Endodermal cell (in vitro differentiated cells): ENCODE measurements at regions not wholly inside any gene's neighbourhood (a gene's known extent, or its start where the extent isn't known, plus 50 kb on each side); places are given as distances from the start of the nearest gene placed in this dataset.
A peak's percentile ranks its signal among the peaks of the same experiment; 100 is the strongest.

Source experiments
- DNase-seq: peaks from one replicate; pipeline ENCODE4 v3.0.0-alpha.2; 2017
- H3K27ac ChIP-seq: 2 replicates; pipeline ENCODE4 v1.5.1; 2013; ENCODE audit warnings: mild to moderate bottlenecking, low read depth, low read length, moderate library complexity
- H3K27me3 ChIP-seq: 2 replicates; pipeline ENCODE4 v1.6.1; 2013; ENCODE audit warnings: mild to moderate bottlenecking, low read length, moderate library complexity; ENCODE audit not compliant: insufficient read depth, control insufficient read depth, poor library complexity, severe bottlenecking
- H3K36me3 ChIP-seq: 2 replicates; pipeline ENCODE4 v1.7.0; 2013; ENCODE audit warnings: mild to moderate bottlenecking, low read length, moderate library complexity; ENCODE audit not compliant: control insufficient read depth, insufficient read depth
- H3K4me1 ChIP-seq: one replicate; pipeline ENCODE4 v1.7.0; 2013; ENCODE audit warnings: low read length; ENCODE audit not compliant: control insufficient read depth, insufficient read depth
- H3K4me3 ChIP-seq: 2 replicates; pipeline ENCODE4 v1.5.1; 2013; ENCODE audit warnings: mild to moderate bottlenecking, low read length, moderate library complexity
- H3K9ac ChIP-seq: 2 replicates; pipeline ENCODE4 v1.6.1; 2013; ENCODE audit warnings: mild to moderate bottlenecking, low read length, moderate library complexity; ENCODE audit not compliant: poor library complexity, severe bottlenecking; ENCODE audit errors: extremely low read depth
- H3K9me3 ChIP-seq: 2 replicates; pipeline ENCODE4 v1.6.1; 2013; ENCODE audit warnings: mild to moderate bottlenecking, low read length, moderate library complexity; ENCODE audit not compliant: control insufficient read depth
- H3K27ac Mint-ChIP-seq: 2 replicates; pipeline ENCODE4 v1.8.0; 2020; ENCODE audit warnings: mixed read lengths
- H3K27me3 Mint-ChIP-seq: 2 replicates; pipeline ENCODE4 v1.8.0; 2021; ENCODE audit warnings: mild to moderate bottlenecking, mixed read lengths; ENCODE audit not compliant: insufficient read depth
- H3K36me3 Mint-ChIP-seq: 2 replicates; pipeline ENCODE4 v1.8.0; 2020; ENCODE audit warnings: low read depth, mixed read lengths
- H3K4me1 Mint-ChIP-seq: 2 replicates; pipeline ENCODE4 v1.8.0; 2020; ENCODE audit warnings: mixed read lengths
- H3K4me3 Mint-ChIP-seq: 2 replicates; pipeline ENCODE4 v1.8.0; 2020; ENCODE audit warnings: mild to moderate bottlenecking, moderate library complexity, mixed read lengths
- H3K9me3 Mint-ChIP-seq: 2 replicates; pipeline ENCODE4 v1.8.0; 2020; ENCODE audit warnings: mild to moderate bottlenecking, mixed read lengths
- CTCF ChIP-seq: fragments of 200-600 bp; sonication (generic); conservative IDR thresholded peaks from 2 replicates; pipeline ENCODE4 v1.5.0; 2021; ENCODE audit warnings: antibody characterized with exemption, mild to moderate bottlenecking
- WGBS, 2 experiments: methylation state at CpG; one replicate each; pipeline versions ENCODE4 v1.1.5 to v1.1.7; 2013; ENCODE audit warnings: missing lambda C conversion rate in 2 of 2, mixed read lengths in 1 of 2; ENCODE audit not compliant: insufficient coverage in 1 of 2, insufficient read length in 1 of 2; 5-methylcytosine and 5-hydroxymethylcytosine counted together

- Mint-ChIP-seq H3K9me3 (no peaks in the 10 kb centered on the region), H3K4me3 (no peak overlapping the region), H3K27me3 (no peaks in the 10 kb centered on the region), H3K4me1 (peaks cover 2% of the 10 kb centered on the region), H3K36me3 (no peaks in the 10 kb centered on the region), H3K27ac (no peak overlapping the region)
- Histone ChIP-seq H3K36me3 (no peaks in the 10 kb centered on the region), H3K27me3 (no peaks in the 10 kb centered on the region), H3K4me1 (no peaks in the 10 kb centered on the region), H3K9ac (no peak overlapping the region), H3K27ac (no peak overlapping the region), H3K9me3 (no peaks in the 10 kb centered on the region), H3K4me3 (no peak overlapping the region)
- TF ChIP-seq CTCF = peak; percentile 91
- WGBS, 2 experiments = 61 to 68% methylated on average over 15 to 24 of the region's 24 CpGs
- peak; percentile 80 for DNase-seq
Measured at GRCh38 chr6:166775180-166775922, 148.3 kb upstream of the RPS6KA2 start.

DNA sequence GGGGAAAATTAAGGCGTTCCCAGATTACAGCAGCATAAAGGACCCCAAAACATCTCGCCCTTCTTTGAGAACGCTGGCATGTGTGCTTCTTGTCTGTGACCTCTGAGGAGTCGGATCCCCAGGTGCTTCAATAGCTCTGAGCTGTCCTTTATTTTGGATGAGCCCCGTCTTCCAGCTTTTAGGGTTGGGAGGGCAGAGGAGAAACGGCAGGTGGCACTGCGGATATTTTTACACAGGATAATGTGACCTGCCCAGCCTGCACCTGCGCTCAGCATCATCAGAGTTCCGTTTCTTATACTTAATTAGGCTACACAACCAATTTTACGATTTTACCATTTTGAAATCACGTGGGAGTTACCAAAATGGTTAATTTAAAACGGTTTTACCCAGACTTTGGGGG lies 147.7 kb upstream of the RPS6KA2 start:
- no peak for TF ChIP-seq CTCF
- H3K36me3 Mint-ChIP-seq = no peaks in the 10 kb centered on the region
- H3K27ac Mint-ChIP-seq = no peak overlapping the region
- no peaks in the 10 kb centered on the region for H3K4me1 ChIP-seq
- H3K27me3 ChIP-seq = no peaks in the 10 kb centered on the region
- H3K4me3 Mint-ChIP-seq = no peak overlapping the region
- no peaks in the 10 kb centered on the region for H3K9me3 ChIP-seq
- H3K9me3 Mint-ChIP-seq = no peaks in the 10 kb centered on the region
- H3K27me3 Mint-ChIP-seq = no peaks in the 10 kb centered on the region
- no peak overlapping the region for H3K9ac ChIP-seq
- WGBS, 2 experiments = 77 to 82% methylated on average over 9 to 12 of the region's 12 CpGs
- no peak overlapping the region for H3K27ac ChIP-seq
- no peak for DNase-seq
- no peaks in the 10 kb centered on the region for H3K36me3 ChIP-seq
- H3K4me1 Mint-ChIP-seq = peaks cover 2% of the 10 kb centered on the region
- H3K4me3 ChIP-seq = no peak overlapping the region

DNA sequence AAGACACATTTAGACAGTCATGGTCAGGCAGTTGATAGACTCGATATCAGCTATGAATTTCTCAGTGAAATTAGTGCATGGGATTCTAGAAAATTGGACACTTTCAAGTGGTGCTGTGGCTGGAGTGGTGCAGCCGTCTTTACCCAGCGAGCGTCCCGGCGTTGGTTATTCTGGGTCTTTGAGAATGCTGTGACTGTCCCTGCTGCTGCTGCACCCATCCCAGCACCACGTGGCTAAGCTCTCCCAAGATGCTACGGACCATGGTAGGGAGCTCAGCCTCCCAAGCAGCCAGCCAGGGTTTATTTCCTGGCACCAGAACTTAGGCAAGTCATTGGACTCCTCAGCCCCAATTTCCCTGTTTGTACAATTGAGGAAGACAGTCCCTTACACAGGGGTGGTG lies 147.2 kb upstream of the RPS6KA2 start:
- Histone ChIP-seq H3K9me3 (no peaks in the 10 kb centered on the region), H3K9ac (no peak overlapping the region), H3K27me3 (no peaks in the 10 kb centered on the region), H3K4me1 (no peaks in the 10 kb centered on the region), H3K4me3 (no peak overlapping the region), H3K27ac (no peak overlapping the region), H3K36me3 (no peaks in the 10 kb centered on the region)
- no peak overlapping the region for H3K4me3 Mint-ChIP-seq
- H3K4me1 Mint-ChIP-seq = peaks cover 2% of the 10 kb centered on the region
- no peaks in the 10 kb centered on the region for H3K36me3 Mint-ChIP-seq
- DNase-seq = no peak
- H3K9me3 Mint-ChIP-seq = no peaks in the 10 kb centered on the region
- no peak for TF ChIP-seq CTCF
- H3K27ac Mint-ChIP-seq = no peak overlapping the region
- WGBS, 2 experiments = 87 to 92% methylated on average over 8 of the region's 8 CpGs
- H3K27me3 Mint-ChIP-seq = no peaks in the 10 kb centered on the region
